Muscle of leg (tissue), 3 donors: ENCODE measurements at regions not wholly inside any gene's neighbourhood (a gene's known extent, or its start where the extent isn't known, plus 50 kb on each side); places are given as distances from the start of the nearest gene placed in this dataset.
"Not testable (repeated sequence)": the region's sequence is repeated elsewhere in the genome, so short reads cannot be mapped to it uniquely, and the experiment has no call there.

Source experiments
- DNase-seq: peaks from one replicate; pipeline ENCODE4 v3.0.0; 2013
- H3K27ac ChIP-seq: one replicate; pipeline ENCODE4 v1.5.1; 2013; ENCODE audit warnings: mild to moderate bottlenecking, low read length, control low read depth
- H3K27me3 ChIP-seq: one replicate; pipeline ENCODE4 v1.6.1; 2013; ENCODE audit warnings: low read length; ENCODE audit not compliant: control insufficient read depth, insufficient read depth
- H3K36me3 ChIP-seq: one replicate; pipeline ENCODE4 v1.6.1; 2013; ENCODE audit warnings: low read length; ENCODE audit not compliant: control insufficient read depth, insufficient read depth
- H3K4me1 ChIP-seq: one replicate; pipeline ENCODE4 v1.6.1; 2013; ENCODE audit warnings: low read length; ENCODE audit not compliant: control insufficient read depth, insufficient read depth
- H3K4me3 ChIP-seq: one replicate; pipeline ENCODE4 v1.5.1; 2013; ENCODE audit warnings: low read length, control low read depth
- H3K9me3 ChIP-seq: replicated peaks from 2 replicates; pipeline ENCODE4 v1.6.1; 2013; ENCODE audit warnings: low read depth, low read length; ENCODE audit not compliant: control insufficient read depth
- WGBS: methylation state at CpG from one replicate; pipeline ENCODE4 v1.1.5; 2013; ENCODE audit warnings: missing lambda C conversion rate; ENCODE audit not compliant: insufficient coverage; 5-methylcytosine and 5-hydroxymethylcytosine counted together

- not testable (repeated sequence) for H3K27ac ChIP-seq, H3K27me3 ChIP-seq, H3K9me3 ChIP-seq, H3K4me1 ChIP-seq, H3K4me3 ChIP-seq, H3K36me3 ChIP-seq, DNase-seq
- WGBS: no CpG with 5 or more reads among the region's 2 CpGs
Observed at GRCh38 chr1:121470401-121470800, 285.6 kb downstream of the SRGAP2C start.

- no peaks in the 10 kb centered on the region for H3K27me3 ChIP-seq
- H3K27ac ChIP-seq: no peak overlapping the region
- H3K9me3 ChIP-seq: no peaks in the 10 kb centered on the region
- H3K4me1 ChIP-seq: no peaks in the 10 kb centered on the region
- no peak for DNase-seq
- WGBS: no CpG with 5 or more reads among the region's 1 CpG
- H3K4me3 ChIP-seq: no peak overlapping the region
- H3K36me3 ChIP-seq: no peaks in the 10 kb centered on the region
Observed at GRCh38 chr1:121471523-121471922, 286.7 kb downstream of the SRGAP2C start.

GRCh38 chr1:121472017-121472416 is 287.2 kb downstream of the SRGAP2C start:
- no peak overlapping the region for H3K27ac ChIP-seq
- no peaks in the 10 kb centered on the region for H3K36me3 ChIP-seq
- no peak for DNase-seq
- no peak overlapping the region for H3K4me3 ChIP-seq
- no peaks in the 10 kb centered on the region for H3K9me3 ChIP-seq
- no peaks in the 10 kb centered on the region for H3K27me3 ChIP-seq
- no peaks in the 10 kb centered on the region for H3K4me1 ChIP-seq
- WGBS: 58% methylated on average over 2 of the region's 4 CpGs

GRCh38 chr1:121483234-121483633 is 298.5 kb downstream of the SRGAP2C start:
- Histone ChIP-seq H3K36me3 (no peaks in the 10 kb centered on the region), H3K27me3 (no peaks in the 10 kb centered on the region), H3K27ac (no peak overlapping the region), H3K4me3 (no peak overlapping the region), H3K4me1 (no peaks in the 10 kb centered on the region), H3K9me3 (no peaks in the 10 kb centered on the region)
- no peak for DNase-seq

GRCh38 chr1:121483961-121484424 is 299.2 kb downstream of the SRGAP2C start:
- Histone ChIP-seq H3K27ac (no peak overlapping the region), H3K9me3 (no peaks in the 10 kb centered on the region), H3K4me3 (no peak overlapping the region), H3K27me3 (no peaks in the 10 kb centered on the region), H3K36me3 (no peaks in the 10 kb centered on the region), H3K4me1 (no peaks in the 10 kb centered on the region)
- no peak for DNase-seq

- not testable (repeated sequence) for H3K4me3 ChIP-seq, DNase-seq, H3K27me3 ChIP-seq, H3K36me3 ChIP-seq, H3K9me3 ChIP-seq, H3K27ac ChIP-seq, H3K4me1 ChIP-seq
Observed at GRCh38 chr1:121494796-121495195, 310.0 kb downstream of the SRGAP2C start.

GRCh38 chr1:121511455-121511854 is 326.7 kb downstream of the SRGAP2C start:
- not testable (repeated sequence) for DNase-seq, H3K4me3 ChIP-seq, H3K27ac ChIP-seq, H3K9me3 ChIP-seq, H3K36me3 ChIP-seq, H3K27me3 ChIP-seq, H3K4me1 ChIP-seq
- 83% methylated on average over 4 of the region's 5 CpGs for WGBS

GRCh38 chr1:121511876-121512275 is 327.1 kb downstream of the SRGAP2C start:
- H3K27me3 ChIP-seq, DNase-seq, H3K4me3 ChIP-seq, H3K36me3 ChIP-seq, H3K9me3 ChIP-seq, H3K4me1 ChIP-seq, H3K27ac ChIP-seq: not testable (repeated sequence)
- no CpG with 5 or more reads among the region's 1 CpG for WGBS

GRCh38 chr1:121515235-121515634 is 330.5 kb downstream of the SRGAP2C start:
- Histone ChIP-seq H3K9me3 (peaks cover 3% of the 10 kb centered on the region), H3K27me3 (peaks cover 15% of the 10 kb centered on the region), H3K4me1 (peaks cover 11% of the 10 kb centered on the region), H3K27ac (no peak overlapping the region), H3K4me3 (no peak overlapping the region), H3K36me3 (no peaks in the 10 kb centered on the region)
- no peak for DNase-seq
- no CpG with 5 or more reads among the region's 2 CpGs for WGBS

- Histone ChIP-seq H3K4me3 (no peak overlapping the region), H3K4me1 (peaks cover 11% of the 10 kb centered on the region), H3K27me3 (peaks cover 18% of the 10 kb centered on the region), H3K36me3 (no peaks in the 10 kb centered on the region), H3K27ac (no peak overlapping the region), H3K9me3 (peaks cover 3% of the 10 kb centered on the region)
- peak; percentile 47 for DNase-seq
- WGBS: 84% methylated on average over 3 of the region's 8 CpGs
Observed at GRCh38 chr1:121516234-121516967, 331.6 kb downstream of the SRGAP2C start.
